GM21529 (cell line): ENCODE measurements at regions not wholly inside any gene's neighbourhood (a gene's known extent, or its start where the extent isn't known, plus 50 kb on each side); places are given as distances from the start of the nearest gene placed in this dataset.

ENCODE experiments used
- ATAC-seq: cut with Tn5 transposase; IDR thresholded peaks from one replicate; pipeline ENCODE4 v1.9.1; 2021; ENCODE audit not compliant: unreplicated experiment

DNA sequence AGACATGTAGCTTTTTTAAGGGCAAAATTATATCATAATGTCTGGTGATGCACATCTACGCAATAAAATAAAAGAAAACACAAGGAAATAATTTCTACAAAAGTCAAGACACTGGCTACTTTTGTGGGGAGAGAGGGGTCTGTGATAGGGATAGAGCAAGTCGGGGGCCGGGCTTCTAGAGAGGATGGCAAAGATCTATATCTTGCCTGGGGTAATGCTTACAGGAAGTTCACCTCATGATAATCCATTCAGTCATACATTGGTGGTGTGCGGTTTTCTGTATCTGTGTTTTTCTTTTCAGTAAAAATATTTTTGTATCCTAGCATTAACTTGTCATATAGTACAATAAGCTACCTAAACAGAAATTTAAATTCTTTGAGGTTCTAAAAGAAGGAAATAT is 178.8 kb downstream of the ARRDC4 start:
- no peak for ATAC-seq

DNA sequence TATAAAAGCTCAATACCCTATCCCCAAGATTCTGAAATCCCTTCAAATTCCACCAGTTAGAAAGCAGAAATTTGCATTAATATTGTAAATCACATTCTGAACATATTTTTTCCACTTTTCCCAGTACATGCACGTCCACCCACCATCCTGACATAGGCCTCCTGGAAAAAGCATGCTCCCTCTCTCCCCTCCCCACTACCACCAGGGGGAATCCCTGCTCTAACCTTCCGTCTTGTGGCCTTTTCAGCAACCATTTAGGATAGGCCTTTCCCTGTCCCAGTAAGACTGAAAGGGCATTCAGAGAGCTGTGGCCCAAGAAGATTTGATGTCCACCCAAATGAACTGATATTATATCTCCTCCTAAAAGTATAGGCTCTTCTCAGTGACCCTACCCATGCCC is 182.1 kb downstream of the ARRDC4 start:
- no peak for ATAC-seq

DNA sequence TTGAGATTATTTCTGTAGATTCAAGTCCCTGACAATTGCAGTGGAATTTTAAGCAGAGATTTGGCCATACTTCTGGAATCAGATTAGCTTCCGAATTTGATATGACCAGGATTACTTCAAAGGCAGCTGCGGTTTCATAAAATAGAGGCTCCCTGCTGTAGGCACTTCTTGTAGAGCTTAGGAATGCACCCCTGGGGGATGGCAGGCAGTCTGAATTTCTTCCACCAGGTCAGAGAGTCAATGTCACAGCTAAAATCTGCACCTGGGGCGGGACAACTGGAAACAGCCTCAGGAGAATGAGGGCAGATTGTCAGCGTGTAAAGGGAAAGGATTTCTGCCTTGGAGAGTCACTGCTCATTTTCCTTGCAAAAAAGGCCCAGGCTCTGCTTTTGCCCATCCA is 182.6 kb downstream of the ARRDC4 start:
- ATAC-seq, result no peak

DNA sequence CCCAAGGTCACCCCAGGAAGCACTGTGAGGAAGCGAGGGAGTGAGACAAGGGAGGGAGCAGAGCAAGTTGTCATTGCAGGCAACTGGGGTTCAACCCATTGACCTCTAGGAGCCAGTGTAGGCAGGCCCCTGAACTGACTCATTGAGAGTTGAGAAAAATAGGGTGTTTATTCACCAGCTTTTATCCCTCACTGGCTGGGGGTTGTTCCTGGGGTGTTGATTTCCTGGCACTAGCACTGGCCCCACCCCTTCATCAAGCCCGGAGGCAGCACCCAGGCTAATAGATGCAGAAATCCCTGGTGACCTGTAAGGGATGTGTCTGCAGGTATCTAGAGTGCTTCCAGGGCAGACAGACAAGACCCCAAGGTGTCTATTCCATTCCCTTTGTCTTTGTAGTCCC is 183.9 kb downstream of the ARRDC4 start:
- no peak for ATAC-seq

DNA sequence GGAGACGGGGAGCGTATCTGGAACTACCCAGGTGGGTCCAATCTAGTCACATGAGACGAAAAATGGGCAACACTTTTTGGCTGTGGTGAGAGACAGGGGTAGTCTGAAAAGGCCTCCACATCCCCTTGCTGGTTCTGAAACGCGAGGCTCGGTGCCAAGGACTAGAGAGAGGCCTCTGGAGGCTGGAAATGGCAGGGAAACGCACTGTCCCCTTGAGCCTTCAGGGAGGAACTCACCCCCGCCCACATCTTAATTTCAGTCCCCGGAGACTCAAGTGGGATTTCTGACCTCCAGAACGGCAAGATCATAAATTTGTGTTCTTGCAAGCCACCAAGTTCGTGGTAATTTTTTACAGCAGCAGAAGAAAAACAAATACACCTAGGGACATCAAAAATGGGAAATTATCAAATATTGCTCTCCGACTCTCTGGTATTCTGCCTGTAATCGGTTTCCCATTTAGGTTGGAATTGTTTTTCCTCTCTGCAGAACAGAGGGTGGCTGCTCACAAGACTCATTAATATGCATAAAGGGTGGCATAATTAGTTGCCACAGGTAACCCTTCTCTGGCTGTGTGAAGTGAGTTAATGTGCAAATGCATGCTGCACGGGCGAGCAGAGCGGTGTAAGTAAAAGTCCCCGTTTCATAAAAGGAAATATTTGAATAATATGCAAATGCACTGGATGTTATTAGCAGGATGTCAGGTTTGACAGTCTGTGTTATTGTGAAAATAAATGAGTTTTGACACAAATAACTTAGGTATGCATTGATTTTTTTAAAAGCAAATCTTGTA is 185.7 kb downstream of the ARRDC4 start:
- no peak for ATAC-seq

DNA sequence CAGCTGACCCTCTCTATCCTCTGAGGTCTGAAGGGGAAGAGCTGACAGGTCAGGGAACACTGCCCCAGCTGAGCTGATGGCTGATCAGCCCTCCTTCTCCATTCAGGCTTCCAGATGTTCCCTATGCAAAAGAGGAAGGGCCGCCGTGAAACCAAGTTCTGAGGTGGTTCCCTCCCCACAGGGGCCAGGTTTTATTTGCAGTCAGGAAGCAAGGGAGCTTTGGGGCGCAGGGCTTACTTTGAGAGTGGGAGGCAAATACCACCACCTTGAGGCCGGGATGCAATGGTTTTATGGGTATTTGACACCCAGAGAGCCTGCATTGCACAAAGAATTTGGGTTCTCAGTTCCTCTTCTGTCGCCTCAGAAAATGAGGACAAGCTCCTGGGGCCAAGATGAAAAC is 186.9 kb downstream of the ARRDC4 start:
- no peak for ATAC-seq

DNA sequence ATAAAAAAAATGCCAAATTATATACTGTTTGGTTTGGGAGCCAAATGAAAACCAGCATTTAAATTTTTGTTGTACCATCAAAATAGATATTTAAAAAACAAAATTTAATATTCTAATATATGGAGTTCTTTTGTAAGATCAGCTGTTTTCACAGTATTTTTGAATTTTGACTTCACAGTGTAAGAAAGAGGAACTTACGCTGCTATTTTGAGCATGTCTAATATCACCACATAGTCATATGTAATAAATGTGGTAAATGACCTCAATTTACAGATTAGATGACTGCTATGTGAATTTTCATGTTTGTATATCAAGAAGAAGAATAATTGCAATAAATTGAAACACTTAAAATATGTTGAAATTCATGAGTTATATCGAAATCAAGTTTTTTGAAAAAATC is 189.6 kb downstream of the ARRDC4 start:
- no peak for ATAC-seq

DNA sequence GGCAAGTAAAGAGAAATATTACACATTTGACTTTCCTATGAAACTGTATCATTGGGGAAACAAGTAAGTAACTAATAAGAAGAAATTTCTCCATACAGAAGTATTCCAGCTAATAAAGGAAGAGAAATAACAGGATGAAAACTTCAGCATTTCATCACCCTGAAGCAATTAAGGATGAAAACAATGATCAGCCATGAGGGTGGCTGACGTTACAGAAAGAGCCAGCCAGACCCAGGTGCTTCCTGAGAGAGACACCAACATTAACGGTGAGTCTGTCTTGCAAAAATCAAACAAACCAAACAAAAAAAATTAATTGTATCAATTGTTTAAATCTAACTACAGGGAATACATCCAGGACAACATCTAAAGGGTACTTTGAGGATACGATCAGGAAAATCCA is 190.0 kb downstream of the ARRDC4 start:
- ATAC-seq, result no peak

DNA sequence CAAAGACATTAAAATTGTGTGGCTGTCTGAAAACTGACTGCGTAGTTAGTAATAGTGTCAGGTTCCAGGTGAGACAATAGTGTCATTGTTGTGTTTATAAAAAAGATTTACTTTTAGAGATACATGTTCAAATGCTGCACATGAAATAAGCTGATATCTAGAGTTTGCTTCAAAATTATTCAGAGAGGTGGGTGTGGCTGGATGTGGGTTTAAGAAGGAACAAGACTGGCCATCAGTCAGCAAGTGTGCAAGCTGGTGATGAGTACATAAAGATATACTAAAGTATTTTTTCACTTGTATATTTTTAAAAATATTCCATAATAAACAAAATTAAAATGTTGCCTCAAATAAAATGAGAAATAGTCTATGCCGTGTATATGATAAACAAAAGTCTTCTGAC is 190.6 kb downstream of the ARRDC4 start:
- no peak for ATAC-seq

DNA sequence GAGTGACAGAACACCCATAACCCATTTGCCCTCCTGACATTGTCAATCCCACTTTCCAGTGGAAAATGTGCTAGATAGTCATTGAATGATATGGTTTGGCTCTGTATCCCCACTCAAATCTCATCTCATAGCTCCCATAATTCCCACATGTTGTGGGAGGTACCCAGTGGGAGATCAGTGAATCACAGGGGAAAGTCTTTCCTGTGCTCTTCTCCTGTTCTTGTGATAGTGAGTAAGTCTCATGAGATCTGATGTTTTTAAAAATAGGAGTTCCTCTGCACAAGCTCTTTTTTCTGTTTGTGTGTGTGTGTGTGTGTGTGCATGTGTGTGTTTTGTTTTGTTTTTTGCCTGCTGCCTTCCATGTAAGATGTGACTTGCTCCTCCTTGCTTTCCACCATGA is 191.7 kb downstream of the ARRDC4 start:
- ATAC-seq, result no peak

DNA sequence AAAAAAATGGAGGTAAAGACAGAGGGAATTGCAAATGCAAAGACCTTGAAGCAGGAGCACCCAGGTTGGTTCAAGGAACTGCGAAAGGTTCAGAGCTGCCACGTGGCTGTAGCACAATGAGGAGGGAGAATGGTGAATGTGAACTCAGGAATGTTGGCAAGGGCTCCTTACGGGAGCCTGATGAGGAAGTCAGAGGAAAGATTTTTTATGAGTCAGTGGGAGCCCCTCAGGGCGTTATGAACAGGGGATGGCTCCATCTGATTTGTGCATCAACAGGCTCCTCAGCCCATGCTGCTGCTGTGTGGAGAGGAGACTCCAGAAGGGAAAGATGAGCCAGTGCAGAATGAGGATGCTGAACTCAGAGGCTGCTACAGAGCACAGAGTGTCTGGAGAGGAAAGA is 194.4 kb downstream of the ARRDC4 start:
- no peak for ATAC-seq

DNA sequence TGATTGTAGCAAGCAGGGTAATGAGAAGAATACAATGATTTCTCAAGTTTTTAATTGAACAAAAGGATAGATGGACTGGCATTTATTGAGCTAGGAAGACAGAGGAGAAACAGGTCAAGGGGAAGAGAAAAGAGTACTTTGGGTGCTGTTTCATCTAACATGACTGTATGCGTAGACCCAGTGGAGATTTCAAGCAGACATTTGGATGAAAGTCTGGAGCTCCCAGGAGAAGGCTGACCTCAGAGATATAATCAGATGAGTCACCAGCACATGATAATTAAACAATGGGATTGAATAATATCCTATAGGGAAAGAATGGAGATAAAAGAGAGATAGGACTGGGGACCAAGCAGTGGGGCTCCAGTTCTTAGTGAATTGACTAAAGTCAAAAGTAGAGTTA is 194.9 kb downstream of the ARRDC4 start:
- no peak for ATAC-seq

DNA sequence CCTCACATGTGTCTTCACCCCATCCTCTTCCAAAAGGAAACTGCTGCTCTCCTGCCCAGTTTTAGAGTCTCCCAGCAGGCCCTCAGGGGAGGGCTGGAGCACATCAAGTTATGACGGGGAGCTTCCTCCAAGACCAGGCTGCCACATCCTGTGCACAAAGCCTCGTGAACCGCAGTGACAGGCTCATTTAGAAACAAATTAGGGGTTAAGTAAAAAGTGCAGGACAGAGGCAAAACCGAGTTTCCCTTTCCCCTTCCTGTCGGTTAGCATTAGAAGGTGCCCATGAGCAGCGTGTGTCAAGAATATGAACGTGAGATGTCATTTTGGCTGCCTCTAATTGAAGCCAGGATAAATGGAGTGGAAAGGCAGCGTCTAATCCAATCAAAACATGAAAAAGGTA is 199.7 kb downstream of the ARRDC4 start:
- ATAC-seq, result peak; percentile 72

DNA sequence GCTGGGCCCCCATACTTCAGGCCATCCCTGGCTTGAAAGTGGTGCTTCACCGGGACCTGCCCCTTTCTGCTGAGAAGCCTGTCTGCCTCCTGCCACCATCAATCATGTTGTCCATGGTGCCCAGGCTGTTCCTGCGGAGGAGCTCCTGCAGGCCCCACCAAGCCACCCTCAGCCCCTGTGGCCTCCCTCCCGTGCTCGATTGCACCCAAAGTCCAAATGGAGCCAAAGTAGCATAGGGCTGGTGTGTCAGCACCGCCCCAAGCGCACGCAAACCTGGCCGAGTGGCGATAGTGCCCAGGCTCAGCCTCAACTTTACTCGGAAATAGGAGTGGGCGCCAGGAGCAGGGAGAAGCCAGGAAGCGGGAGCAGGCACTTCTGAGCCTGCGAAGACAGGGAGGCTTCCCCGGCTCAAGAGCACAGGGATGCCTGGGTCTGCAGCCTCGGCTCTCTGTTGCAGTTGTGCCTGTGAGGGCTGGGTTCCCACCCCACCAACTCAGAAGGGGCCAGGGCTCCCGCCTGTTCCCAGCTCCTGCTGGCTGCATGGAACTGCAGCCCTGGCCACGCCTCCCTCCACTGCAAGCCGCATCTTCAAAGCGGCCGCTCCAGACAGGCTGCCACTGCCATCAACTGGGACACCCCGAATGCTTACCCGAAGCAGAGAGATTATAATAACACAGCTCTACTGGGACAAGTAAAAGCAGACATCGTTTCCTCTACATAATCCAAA is 203.0 kb downstream of the ARRDC4 start:
- no peak for ATAC-seq

DNA sequence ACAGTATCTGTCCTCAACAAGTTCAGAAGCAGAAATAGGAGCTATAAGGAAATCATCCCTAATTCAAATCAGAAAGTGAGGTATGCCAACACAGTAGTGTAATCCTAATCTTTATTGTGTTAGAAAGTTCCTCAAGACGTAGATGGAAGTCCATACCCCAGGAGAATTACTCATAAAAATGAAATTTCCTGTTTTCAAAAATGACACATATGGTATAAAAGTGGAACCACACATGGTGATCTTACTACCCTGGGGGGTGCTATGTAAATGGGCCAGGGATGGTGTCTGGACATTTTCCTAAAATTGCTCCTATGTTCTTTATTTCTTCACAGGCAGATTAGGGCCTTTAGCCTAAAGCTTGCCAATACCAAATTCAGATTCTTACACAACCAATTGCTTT is 204.1 kb downstream of the ARRDC4 start:
- no peak for ATAC-seq

DNA sequence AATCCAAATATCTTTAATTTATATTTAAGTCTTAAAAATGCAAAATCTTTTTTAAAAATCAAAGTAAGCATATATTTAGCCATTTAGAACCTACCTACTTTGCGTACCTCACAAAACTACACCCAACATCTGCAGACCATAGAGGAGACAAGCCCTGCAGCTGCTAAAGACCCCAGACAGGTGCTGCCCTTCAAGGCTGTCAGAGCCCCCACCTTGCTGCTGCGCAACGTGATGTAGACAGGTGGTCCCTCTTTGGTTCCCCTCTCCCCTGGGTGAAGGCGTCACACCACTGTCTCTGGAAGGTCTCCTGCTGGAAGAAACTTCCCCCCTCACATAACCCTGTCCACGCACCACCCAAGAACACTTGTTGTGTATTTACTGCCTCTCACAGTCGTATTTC is 204.5 kb downstream of the ARRDC4 start:
- ATAC-seq, result no peak

DNA sequence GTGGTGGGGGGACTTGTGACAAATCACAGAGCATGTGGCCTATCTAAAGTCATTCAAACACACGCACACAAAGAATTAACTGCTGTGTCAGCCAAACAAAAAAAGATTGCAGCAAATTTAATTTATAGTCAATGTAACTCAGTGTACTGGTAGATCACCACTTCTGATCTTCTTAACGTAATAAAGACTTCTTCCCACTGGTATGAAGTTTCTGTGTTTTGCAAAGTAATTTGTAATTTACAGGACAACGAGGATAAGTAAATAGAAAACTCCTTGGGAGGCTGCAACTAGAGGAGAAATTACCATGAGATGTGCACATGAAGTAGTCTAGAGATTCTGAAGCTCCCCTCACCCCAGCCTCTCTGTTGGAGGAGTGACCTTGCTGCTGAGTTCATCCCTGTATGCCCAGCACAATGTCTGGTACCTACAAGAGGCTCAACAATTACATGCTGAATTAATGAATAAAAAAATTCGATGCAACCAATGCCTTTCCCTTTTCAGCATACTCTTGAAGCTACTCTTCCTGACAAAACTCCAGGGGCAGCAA is 207.3 kb downstream of the ARRDC4 start:
- no peak for ATAC-seq

DNA sequence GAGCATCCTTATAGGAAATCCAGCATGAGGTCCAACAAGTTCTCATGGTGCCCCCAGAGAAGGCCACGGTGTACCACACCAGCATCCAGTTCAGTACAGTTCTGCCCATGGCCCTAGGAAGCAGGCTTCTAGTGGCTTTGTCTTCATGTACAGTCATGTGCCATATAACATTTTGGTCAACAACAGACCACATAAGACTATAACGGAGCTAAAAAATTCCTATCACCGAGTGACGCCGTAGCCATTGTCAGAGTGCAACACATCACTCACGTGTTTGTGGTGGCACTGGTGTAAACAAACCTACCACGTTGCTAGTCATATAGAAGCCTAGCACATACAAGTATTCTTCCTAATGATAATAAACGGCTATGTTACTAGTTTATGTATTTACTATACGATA is 209.0 kb downstream of the ARRDC4 start:
- no peak for ATAC-seq

DNA sequence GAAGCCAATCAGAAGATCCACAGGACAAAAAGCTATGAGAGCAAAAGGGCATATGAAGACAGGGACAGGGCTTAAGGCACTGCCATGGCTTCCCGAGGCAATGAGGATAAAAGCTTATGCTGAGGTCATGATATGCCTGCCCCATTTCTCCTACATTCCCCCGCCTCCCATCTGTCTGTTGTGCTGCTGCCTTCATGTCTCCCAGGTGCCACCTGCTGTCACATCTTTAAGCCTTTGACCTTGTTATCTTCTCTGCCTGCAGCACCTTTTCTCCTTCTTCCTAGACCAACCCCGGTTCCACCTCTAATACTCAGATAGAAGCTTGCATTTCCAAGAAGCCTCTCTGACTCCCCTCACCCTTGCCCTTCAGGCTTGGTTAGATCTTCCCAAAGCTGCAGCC is 213.8 kb downstream of the ARRDC4 start:
- no peak for ATAC-seq

DNA sequence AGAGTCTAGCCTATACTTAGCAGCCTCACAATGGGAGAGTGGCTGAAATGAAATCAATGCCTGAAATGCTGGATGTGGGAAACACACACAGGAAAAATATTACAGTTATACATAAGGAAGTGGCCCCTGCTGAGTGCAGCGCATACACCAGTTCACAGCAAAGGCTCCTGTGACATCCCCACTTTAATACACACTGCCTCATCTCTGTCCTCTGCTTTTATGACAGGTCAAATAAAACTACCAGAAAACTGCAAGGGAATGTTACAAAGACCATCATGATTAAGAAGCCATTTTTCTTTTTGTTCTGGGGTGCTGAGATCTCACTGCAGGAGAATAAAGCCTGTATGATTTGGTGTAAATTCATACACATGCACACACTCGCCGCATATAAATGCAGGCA is 214.3 kb downstream of the ARRDC4 start:
- no peak for ATAC-seq

DNA sequence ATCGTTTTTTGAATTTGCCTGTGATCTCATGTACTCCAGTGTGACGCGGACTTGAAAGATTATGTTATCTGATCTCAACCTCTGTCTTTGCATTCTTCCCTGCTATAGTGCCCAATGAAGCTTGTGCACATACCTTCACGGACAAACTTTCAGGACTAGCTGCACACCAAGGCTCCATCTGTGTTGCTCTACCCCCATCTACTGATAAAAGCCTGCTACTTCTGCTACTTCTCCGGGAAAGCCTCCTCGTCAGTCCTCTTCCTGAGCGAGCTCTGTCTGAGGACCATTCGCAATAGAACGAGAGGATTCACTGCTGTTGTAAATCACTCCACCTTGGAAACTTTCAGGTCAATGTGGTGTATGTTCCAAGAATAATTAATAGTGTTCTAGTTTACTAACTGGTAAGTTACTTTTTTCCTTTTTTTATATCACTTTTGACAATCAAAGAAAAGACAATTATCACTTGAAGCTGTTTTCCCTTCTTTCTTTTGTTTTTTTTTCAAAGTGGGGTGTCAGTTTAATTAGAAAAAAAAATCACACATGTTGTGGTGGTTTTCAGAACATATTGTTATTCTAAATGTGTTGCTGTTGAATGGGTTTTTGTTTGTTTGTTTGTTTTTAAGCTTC is 217.6 kb downstream of the ARRDC4 start:
- peak; percentile 65 for ATAC-seq

DNA sequence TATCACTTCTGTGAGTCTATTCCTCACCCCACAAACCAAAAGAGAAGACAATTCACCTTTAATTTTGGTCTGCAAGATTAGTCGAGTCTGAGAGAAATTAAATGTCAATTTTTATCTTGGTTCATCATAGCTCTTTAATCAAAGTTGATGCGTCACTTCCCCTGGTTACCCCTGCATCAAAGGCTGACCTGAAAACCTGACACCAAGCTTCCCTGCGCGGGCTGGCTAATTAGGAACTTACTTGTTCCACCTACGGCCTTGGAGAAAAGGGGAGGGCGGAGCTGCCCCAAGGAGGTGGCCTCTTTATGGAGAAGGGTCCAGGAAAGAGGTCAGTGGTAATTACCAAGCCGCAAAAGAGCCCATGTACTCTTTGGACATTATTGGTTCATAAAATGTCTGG is 218.4 kb downstream of the ARRDC4 start:
- ATAC-seq, result no peak
